LNCaP clone FGC (cell line): ENCODE measurements at regions not wholly inside any gene's neighbourhood (a gene's known extent, or its start where the extent isn't known, plus 50 kb on each side); places are given as distances from the start of the nearest gene placed in this dataset.

Experiments used
- DNase-seq: peaks from one replicate; pipeline ENCODE4 v3.0.0-alpha.2; 2011; ENCODE audit warnings: low read depth
- H3K4me3 ChIP-seq: 2 replicates; pipeline ENCODE4 v1.5.1; 2011; ENCODE audit warnings: mild to moderate bottlenecking, low read depth, low read length, control low read depth
- CTCF ChIP-seq: IDR thresholded peaks from 2 replicates; pipeline ENCODE4 v1.5.1; 2012; ENCODE audit warnings: mild to moderate bottlenecking; ENCODE audit not compliant: control insufficient read depth, insufficient read depth; ENCODE audit errors: extremely low read depth

GRCh38 chr5:143557061-143557818 lies 153.8 kb upstream of the NR3C1 start:
- no peak for DNase-seq
- H3K4me3 ChIP-seq: no peak overlapping the region
- no peak for TF ChIP-seq CTCF

GRCh38 chr5:143554918-143555477 lies 151.5 kb upstream of the NR3C1 start:
- H3K4me3 ChIP-seq: no peak overlapping the region
- no peak for DNase-seq
- no peak for TF ChIP-seq CTCF

- no peak for TF ChIP-seq CTCF
- H3K4me3 ChIP-seq: no peak overlapping the region
- DNase-seq: no peak
These were observed 150.8 kb upstream of the NR3C1 start for GRCh38 chr5:143554187-143554717.

- no peak for DNase-seq
- H3K4me3 ChIP-seq: no peak overlapping the region
- TF ChIP-seq CTCF: no peak
These were observed 149.2 kb upstream of the NR3C1 start for GRCh38 chr5:143552680-143553079.

- H3K4me3 ChIP-seq: no peak overlapping the region
- TF ChIP-seq CTCF: no peak
- DNase-seq: no peak
These were observed 148.3 kb upstream of the NR3C1 start for GRCh38 chr5:143551820-143552251.

- no peak for TF ChIP-seq CTCF
- H3K4me3 ChIP-seq: no peak overlapping the region
- DNase-seq: no peak
These were observed 147.6 kb upstream of the NR3C1 start for GRCh38 chr5:143550986-143551630.
